ENCODE measurements at regions not wholly inside any gene's neighbourhood (a gene's known extent, or its start where the extent isn't known, plus 50 kb on each side); places are given as distances from the start of the nearest gene placed in this dataset.

- DNase-seq (ENCODE audit: extremely low read depth, low read depth), result no peak
Observed at GRCh38 chrX:39469126-39469525, 628.6 kb downstream of the BCOR start.

GRCh38 chrX:39470588-39471407 lies 627.0 kb downstream of the BCOR start:
- DNase-seq (ENCODE audit: extremely low read depth, low read depth), result peak; percentile 7
- TF ChIP-seq CTCF (IDR thresholded peaks at IDR 0.05; ENCODE audit: low read depth, low read length), result no peak

More at GRCh38 chrX:39469126-39469525, 628.6 kb downstream of the BCOR start:
- no peak for TF ChIP-seq CTCF (IDR thresholded peaks at IDR 0.05; ENCODE audit: low read depth, low read length)

GRCh38 chrX:39472161-39472560 lies 625.6 kb downstream of the BCOR start:
- no peak for TF ChIP-seq CTCF (IDR thresholded peaks at IDR 0.05; ENCODE audit: low read depth, low read length)
- DNase-seq (ENCODE audit: extremely low read depth, low read depth), result no peak

GRCh38 chrX:39473812-39474211 lies 623.9 kb downstream of the BCOR start:
- TF ChIP-seq CTCF (IDR thresholded peaks at IDR 0.05; ENCODE audit: low read depth, low read length), result no peak
- no peak for DNase-seq (ENCODE audit: extremely low read depth, low read depth)

- TF ChIP-seq CTCF (IDR thresholded peaks at IDR 0.05; ENCODE audit: low read depth, low read length), result no peak
- DNase-seq (ENCODE audit: extremely low read depth, low read depth), result no peak
Observed at GRCh38 chrX:39475372-39475771, 622.4 kb downstream of the BCOR start.

GRCh38 chrX:39476604-39477021 lies 621.1 kb downstream of the BCOR start:
- DNase-seq (ENCODE audit: extremely low read depth, low read depth), result no peak
- TF ChIP-seq CTCF (IDR thresholded peaks at IDR 0.05; ENCODE audit: low read depth, low read length), result no peak

GRCh38 chrX:39477031-39477761 lies 620.6 kb downstream of the BCOR start:
- no peak for DNase-seq (ENCODE audit: extremely low read depth, low read depth)
- no peak; the same call in 1 of the 2 replicates for TF ChIP-seq CTCF (IDR thresholded peaks at IDR 0.05; ENCODE audit: low read depth, low read length)

Measured in AG09319 (cell line).